Psoas muscle (tissue), 7 donors: ENCODE measurements at regions not wholly inside any gene's neighbourhood (a gene's known extent, or its start where the extent isn't known, plus 50 kb on each side); places are given as distances from the start of the nearest gene placed in this dataset.

ENCODE experiments used
- ATAC-seq, 4 donors: fragments of 200-7000 bp; cut with Tn5 transposase; one replicate each; pipeline ENCODE4 v1.9.1; 2020; ENCODE audit warnings: moderate library complexity in 3 of 4, mild to moderate bottlenecking in 2 of 4
- DNase-seq, 2 donors: peaks; one replicate each; pipeline ENCODE4 v3.0.0-alpha.2; 2020
- H3K27ac ChIP-seq: fragments of 200-600 bp; one replicate; pipeline ENCODE4 v1.8.0; 2022
- H3K27me3 ChIP-seq, 3 donors: fragments of 200-600 bp in 1 of 3; one replicate each; pipeline versions ENCODE4 v1.6.1 to v1.8.0; 2013 to 2022; ENCODE audit warnings: low read length in 2 of 3, mild to moderate bottlenecking in 2 of 3, moderate library complexity in 1 of 3; ENCODE audit not compliant: insufficient read depth in 3 of 3
- H3K36me3 ChIP-seq, 2 donors: fragments of 200-600 bp in 1 of 2; one replicate each; pipeline versions ENCODE4 v1.6.1 to v1.8.0; 2013 to 2022; ENCODE audit warnings: low read depth in 1 of 2, mild to moderate bottlenecking in 1 of 2, moderate library complexity in 1 of 2; ENCODE audit not compliant: insufficient read depth in 1 of 2
- H3K4me1 ChIP-seq: fragments of 200-600 bp; one replicate; pipeline ENCODE4 v1.8.0; 2022
- H3K4me3 ChIP-seq: fragments of 200-600 bp; one replicate; pipeline ENCODE4 v1.8.0; 2022; ENCODE audit warnings: mild to moderate bottlenecking
- H3K9me3 ChIP-seq: fragments of 200-600 bp; one replicate; pipeline ENCODE4 v1.8.0; 2022
- WGBS, 3 donors: extraction: QIAGEN DNeasy Blood & Tissue Kit; methylation state at CpG; one replicate each; pipeline versions ENCODE4 v1.1.6 to v1.1.7; 2013; 5-methylcytosine and 5-hydroxymethylcytosine counted together
- intact Hi-C, 2 donors: fragments of 100-400 bp; cut with DNase I; formaldehyde crosslinking; loops; one replicate each; pipeline versions ENCODE4 v1.11.0 to v1.14.2; 2022
- TF ChIP-seq, protein P1 (sequence below): fragments of 200-600 bp; IDR thresholded peaks from one replicate; pipeline ENCODE4 v1.8.0; 2022; ENCODE audit warnings: antibody characterized with exemption
- donor health status: healthy with polysubstance abuse.
- donor health status: DM: no; HTN: no; CAD: no; lungs with moderate emphysema.
- donor health status: Bipolar disorder and iron deficiency.
- donor health status: healthy.
- donor health status: DM: yes; HTN: yes; CAD: no.
- donor health status: DM: no; HTN: no; CAD: no.
- donor health status: DM: yes; HTN: yes; CAD: no.

DNA sequence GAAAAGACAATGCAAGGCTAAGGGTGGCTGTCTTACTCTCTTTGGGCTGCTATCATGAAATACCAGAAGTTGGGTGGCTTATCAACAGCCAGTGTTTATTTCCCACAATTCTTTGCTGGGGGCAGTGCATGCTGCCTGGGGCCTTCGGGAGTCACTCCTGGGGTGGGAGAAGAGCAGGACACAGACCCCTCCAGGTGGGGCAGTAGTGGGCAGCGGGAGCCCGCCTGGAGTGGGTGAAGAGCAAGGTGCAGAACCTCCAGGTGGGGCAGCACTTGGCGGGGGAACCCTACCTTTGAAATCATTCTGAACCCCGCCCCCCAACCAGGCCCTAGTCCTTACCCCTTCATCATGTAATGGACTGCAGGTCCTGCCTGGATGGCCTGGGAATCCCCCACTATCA is 69.6 kb upstream of the THBS2 start:
- DNase-seq (no peak), ATAC-seq (no peak)
- TF ChIP-seq, protein P1, sequence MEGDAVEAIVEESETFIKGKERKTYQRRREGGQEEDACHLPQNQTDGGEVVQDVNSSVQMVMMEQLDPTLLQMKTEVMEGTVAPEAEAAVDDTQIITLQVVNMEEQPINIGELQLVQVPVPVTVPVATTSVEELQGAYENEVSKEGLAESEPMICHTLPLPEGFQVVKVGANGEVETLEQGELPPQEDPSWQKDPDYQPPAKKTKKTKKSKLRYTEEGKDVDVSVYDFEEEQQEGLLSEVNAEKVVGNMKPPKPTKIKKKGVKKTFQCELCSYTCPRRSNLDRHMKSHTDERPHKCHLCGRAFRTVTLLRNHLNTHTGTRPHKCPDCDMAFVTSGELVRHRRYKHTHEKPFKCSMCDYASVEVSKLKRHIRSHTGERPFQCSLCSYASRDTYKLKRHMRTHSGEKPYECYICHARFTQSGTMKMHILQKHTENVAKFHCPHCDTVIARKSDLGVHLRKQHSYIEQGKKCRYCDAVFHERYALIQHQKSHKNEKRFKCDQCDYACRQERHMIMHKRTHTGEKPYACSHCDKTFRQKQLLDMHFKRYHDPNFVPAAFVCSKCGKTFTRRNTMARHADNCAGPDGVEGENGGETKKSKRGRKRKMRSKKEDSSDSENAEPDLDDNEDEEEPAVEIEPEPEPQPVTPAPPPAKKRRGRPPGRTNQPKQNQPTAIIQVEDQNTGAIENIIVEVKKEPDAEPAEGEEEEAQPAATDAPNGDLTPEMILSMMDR = no peak
- Histone ChIP-seq H3K4me1 (no peaks in the 10 kb centered on the region), H3K27me3 (no peaks in the 10 kb centered on the region), H3K4me3 (no peak overlapping the region), H3K9me3 (no peaks in the 10 kb centered on the region), H3K36me3 (no peaks in the 10 kb centered on the region), H3K27ac (no peak overlapping the region)
- intact Hi-C loops = no loop called here
- WGBS, 3 donors = 93 to 96% (median 95%) methylated on average over 5 of the region's 5 CpGs

DNA sequence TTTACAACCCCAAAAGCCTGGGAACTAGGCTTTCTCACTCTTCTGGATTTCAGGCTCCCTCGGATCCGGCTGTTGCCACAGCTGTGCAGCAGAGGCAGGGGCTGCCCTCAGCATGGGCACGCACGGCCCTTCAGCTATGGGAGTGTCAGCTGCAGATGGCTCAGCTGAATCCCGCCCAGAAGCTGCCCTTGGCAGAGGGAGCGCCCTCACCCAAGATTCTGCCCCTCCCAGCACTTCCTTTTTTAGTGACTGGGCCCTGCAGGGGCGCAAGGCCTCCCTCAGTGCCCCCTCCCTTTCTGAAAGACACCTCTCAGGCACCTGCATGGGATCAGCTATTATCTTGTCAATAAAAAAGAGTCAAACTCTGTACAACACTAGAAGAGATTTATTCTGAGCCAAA is 67.9 kb upstream of the THBS2 start:
- no peaks in the 10 kb centered on the region for H3K4me1 ChIP-seq
- TF ChIP-seq, protein P1 = no peak
- no peaks in the 10 kb centered on the region for H3K9me3 ChIP-seq
- intact Hi-C loops = no loop called here
- H3K27me3 ChIP-seq = no peaks in the 10 kb centered on the region
- no peak overlapping the region for H3K4me3 ChIP-seq
- H3K36me3 ChIP-seq = no peaks in the 10 kb centered on the region
- 52 to 69% (median 53%) methylated on average over 7 of the region's 7 CpGs for WGBS, 3 donors
- ATAC-seq (no peak), DNase-seq (no peak)
- no peak overlapping the region for H3K27ac ChIP-seq

DNA sequence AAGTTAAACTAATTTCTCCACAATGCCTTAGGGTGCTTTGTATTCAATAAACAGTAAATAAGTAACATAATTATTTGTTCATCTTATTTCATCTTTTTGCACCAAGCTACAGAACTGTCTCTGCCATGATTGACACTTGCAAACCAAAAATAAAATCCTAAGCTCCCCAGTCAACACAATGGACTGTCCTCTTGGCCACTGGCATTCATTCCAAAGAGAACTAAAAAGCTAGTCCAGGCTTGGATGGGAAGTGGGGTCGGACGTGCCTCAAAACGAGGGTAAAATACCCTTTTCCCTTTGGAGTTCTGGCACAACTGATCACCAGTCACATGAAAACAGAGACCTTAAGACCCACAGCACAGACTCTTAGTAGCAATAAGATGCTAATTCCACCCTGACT is 66.4 kb upstream of the THBS2 start:
- 38 to 70% (median 67%) methylated on average over 3 of the region's 3 CpGs for WGBS, 3 donors
- ATAC-seq = no peak

DNA sequence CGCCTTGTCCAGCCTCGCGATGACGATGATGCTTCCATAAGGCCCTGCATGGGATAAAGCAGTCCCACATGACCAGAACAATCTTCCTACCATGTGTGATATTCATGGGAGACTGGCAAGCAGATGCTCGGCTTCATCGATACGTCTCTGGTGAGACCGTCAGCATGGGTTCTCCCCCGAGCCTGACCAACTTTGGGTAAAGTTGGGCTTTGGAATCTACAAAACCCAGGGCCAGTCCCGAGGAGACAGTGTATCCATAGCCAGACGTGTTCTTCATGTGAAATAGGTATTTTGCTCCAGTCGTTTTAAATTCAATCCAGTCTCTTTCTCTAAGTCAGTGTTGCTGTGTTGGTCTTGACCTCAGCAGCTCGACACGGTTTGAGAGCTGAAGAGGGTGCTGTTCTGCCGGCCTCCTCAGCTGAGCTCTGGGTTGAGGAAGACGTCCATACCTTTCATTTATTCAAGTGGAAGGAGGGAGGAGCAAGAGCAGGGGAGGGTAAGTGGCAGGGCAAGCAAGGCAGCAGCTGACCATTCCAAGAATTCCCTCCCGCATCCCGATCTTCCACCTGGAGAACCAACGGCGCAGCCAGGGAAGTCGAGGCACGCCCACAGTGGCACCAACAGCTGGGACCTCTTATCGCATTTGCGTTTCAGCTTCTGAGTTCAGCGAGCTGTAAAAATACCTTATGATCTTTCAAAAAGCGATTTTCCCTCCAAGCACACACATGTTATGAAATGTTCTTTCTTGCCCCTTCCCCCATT is 64.0 kb upstream of the THBS2 start:
- no peak for ATAC-seq
- intact Hi-C loops = no loop called here
- 88 to 92% (median 89%) methylated on average over 26 of the region's 26 CpGs for WGBS, 3 donors
- Histone ChIP-seq H3K36me3 (no peaks in the 10 kb centered on the region), H3K27ac (no peak overlapping the region), H3K4me1 (no peaks in the 10 kb centered on the region), H3K27me3 (no peaks in the 10 kb centered on the region), H3K9me3 (no peaks in the 10 kb centered on the region), H3K4me3 (no peak overlapping the region)
- no peak for DNase-seq
- TF ChIP-seq, protein P1 = no peak

More for the DNA sequence above, 66.4 kb upstream of the THBS2 start:
- intact Hi-C loops = no loop called here
- Histone ChIP-seq H3K4me1 (no peaks in the 10 kb centered on the region), H3K9me3 (no peaks in the 10 kb centered on the region), H3K27me3 (no peaks in the 10 kb centered on the region), H3K4me3 (no peak overlapping the region), H3K27ac (no peak overlapping the region), H3K36me3 (no peaks in the 10 kb centered on the region)
- no peak for DNase-seq
- TF ChIP-seq, protein P1 = no peak

DNA sequence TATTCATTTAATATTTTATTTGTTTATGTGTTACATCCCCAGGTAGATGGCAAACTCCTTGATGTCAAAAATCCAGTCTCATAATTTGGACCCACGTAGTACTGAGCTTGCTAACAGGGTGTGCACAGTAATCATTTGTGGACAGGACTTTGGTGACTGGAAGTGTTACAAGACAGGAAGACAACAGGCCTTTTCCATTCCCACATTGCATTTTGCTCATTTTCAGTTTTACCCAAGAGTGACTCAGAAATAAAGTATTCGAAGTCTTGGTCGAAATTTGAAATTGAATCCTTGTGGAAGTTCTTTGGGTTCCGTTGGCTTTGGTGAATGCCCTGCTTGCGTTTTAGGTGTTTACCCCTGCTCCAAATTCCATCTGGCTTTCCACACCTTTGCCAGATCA is 63.0 kb upstream of the THBS2 start:
- H3K4me3 ChIP-seq = no peak overlapping the region

More for the DNA sequence above, 63.0 kb upstream of the THBS2 start:
- WGBS, 3 donors = 86 to 91% (median 89%) methylated on average over 5 of the region's 5 CpGs
- H3K27ac ChIP-seq = no peak overlapping the region
- ATAC-seq = no peak
- intact Hi-C loops = no loop called here
- no peaks in the 10 kb centered on the region for H3K27me3 ChIP-seq
- no peaks in the 10 kb centered on the region for H3K4me1 ChIP-seq
- no peaks in the 10 kb centered on the region for H3K9me3 ChIP-seq
- H3K36me3 ChIP-seq = no peaks in the 10 kb centered on the region
- TF ChIP-seq, protein P1 = no peak
- DNase-seq = no peak
